Esophagus squamous epithelium (tissue), 5 donors: ENCODE measurements at regions not wholly inside any gene's neighbourhood (a gene's known extent, or its start where the extent isn't known, plus 50 kb on each side); places are given as distances from the start of the nearest gene placed in this dataset.
"Not testable (repeated sequence)": the region's sequence is repeated elsewhere in the genome, so short reads cannot be mapped to it uniquely, and the experiment has no call there.

Experiments used
- DNase-seq: peaks from one replicate; lab custom pipeline; 2025; lab: John Stamatoyannopoulos, UW
- H3K27ac ChIP-seq, 4 donors: fragments of 200-600 bp; sonication (generic); one replicate each; pipeline ENCODE4 v1.5.1; 2016 to 2019; ENCODE audit warnings: mild to moderate bottlenecking in 1 of 4
- H3K27me3 ChIP-seq, 4 donors: fragments of 200-600 bp; sonication (generic); 1 replicate in 3 of 4; 2 replicates in 1 of 4; pipeline versions ENCODE4 v1.5.1 to v1.6.0; 2017 to 2021; ENCODE audit warnings: antibody characterized with exemption in 1 of 4
- H3K36me3 ChIP-seq, 3 donors: fragments of 200-600 bp; sonication (generic); one replicate each; pipeline ENCODE4 v1.5.1; 2016 to 2019
- H3K4me1 ChIP-seq, 3 donors: fragments of 200-600 bp; sonication (generic); one replicate each; pipeline ENCODE4 v1.5.1; 2017 to 2019
- H3K4me3 ChIP-seq, 4 donors: fragments of 200-600 bp; sonication (generic); 1 replicate in 3 of 4; 2 replicates in 1 of 4; pipeline ENCODE4 v1.5.1; 2016 to 2019; ENCODE audit warnings: mild to moderate bottlenecking in 2 of 4, moderate library complexity in 1 of 4
- H3K9me3 ChIP-seq, 3 donors: fragments of 200-600 bp; sonication (generic); one replicate each; pipeline ENCODE4 v1.5.1; 2016 to 2019
- POLR2A ChIP-seq, 4 donors: fragments of 450-650 bp; IDR thresholded peaks; one replicate each; pipeline ENCODE4 v1.6.1; 2017; ENCODE audit warnings: antibody characterized with exemption in 4 of 4, mild to moderate bottlenecking in 4 of 4, moderate library complexity in 3 of 4
- WGBS, 2 donors: methylation state at CpG; one replicate each; pipeline ENCODE4 v1.1.5; 2018; 5-methylcytosine and 5-hydroxymethylcytosine counted together
- intact Hi-C: fragments of 100-400 bp; cut with DNase I; formaldehyde crosslinking; loops from one replicate; pipeline ENCODE4 v1.15.0; 2022
- TF ChIP-seq, protein P1 (sequence below), 6 experiments: fragments of 450-650 bp in 4 of 6; fragments of 200-600 bp in 2 of 6; sonication (generic) in 2 of 6; IDR thresholded peaks; one replicate each; pipeline ENCODE4 v1.5.1; 2016 to 2019; ENCODE audit warnings: antibody characterized with exemption in 6 of 6, mild to moderate bottlenecking in 4 of 6, moderate library complexity in 4 of 6
- donor health status: DM: yes; HTN: yes; CAD: no.

DNA sequence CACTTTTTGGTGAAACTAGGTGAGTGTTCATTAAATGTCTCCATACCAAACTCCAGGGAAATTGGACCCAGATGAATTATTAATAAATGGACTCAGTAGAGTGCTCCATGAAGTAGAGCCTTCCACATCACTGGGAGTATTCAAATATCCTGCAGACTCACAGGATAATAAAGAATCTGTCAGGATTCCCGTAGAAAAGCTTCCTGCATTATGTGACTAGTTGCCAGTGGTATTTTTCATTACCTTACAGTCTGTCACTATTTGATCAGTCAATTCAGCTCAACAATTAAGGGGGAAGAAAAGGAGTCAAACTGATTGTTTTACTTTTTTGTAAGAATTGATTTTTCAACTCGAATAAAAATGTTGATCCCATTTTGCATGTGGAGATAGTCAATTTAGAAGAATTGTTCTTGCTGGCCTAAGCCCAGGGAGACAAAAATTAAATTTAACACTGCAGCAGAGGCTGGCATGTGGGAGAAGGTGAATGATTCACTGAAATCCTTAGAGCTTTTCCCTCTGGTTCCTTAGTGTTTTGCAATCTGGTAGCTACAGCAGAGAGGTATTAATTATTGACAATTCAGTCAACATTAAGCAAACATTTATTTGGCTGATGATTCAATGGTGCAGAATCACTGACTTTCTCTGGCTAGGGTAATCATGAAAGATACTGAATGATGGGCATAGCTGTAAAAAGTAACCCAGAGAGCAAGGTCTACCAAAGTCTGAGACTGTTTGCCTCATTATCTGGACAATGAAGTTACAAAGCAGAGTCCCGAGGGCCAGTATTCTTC, 442.4 kb downstream of the CD83 start:
- Histone ChIP-seq H3K9me3 (no peaks in the 10 kb centered on the region), H3K4me1 (no peaks in the 10 kb centered on the region), H3K36me3 (no peaks in the 10 kb centered on the region), H3K27me3 (no peaks in the 10 kb centered on the region), H3K27ac (no peak overlapping the region), H3K4me3 (no peak overlapping the region)
- TF ChIP-seq, protein P1, sequence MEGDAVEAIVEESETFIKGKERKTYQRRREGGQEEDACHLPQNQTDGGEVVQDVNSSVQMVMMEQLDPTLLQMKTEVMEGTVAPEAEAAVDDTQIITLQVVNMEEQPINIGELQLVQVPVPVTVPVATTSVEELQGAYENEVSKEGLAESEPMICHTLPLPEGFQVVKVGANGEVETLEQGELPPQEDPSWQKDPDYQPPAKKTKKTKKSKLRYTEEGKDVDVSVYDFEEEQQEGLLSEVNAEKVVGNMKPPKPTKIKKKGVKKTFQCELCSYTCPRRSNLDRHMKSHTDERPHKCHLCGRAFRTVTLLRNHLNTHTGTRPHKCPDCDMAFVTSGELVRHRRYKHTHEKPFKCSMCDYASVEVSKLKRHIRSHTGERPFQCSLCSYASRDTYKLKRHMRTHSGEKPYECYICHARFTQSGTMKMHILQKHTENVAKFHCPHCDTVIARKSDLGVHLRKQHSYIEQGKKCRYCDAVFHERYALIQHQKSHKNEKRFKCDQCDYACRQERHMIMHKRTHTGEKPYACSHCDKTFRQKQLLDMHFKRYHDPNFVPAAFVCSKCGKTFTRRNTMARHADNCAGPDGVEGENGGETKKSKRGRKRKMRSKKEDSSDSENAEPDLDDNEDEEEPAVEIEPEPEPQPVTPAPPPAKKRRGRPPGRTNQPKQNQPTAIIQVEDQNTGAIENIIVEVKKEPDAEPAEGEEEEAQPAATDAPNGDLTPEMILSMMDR (IDR thresholded peaks at IDR 0.05) = no peak
- TF ChIP-seq POLR2A (IDR thresholded peaks at IDR 0.05) = no peak
- DNase-seq = no peak
- 78 to 81% methylated on average over 3 of the region's 3 CpGs for WGBS, 2 donors
- intact Hi-C loops = no loop called here

DNA sequence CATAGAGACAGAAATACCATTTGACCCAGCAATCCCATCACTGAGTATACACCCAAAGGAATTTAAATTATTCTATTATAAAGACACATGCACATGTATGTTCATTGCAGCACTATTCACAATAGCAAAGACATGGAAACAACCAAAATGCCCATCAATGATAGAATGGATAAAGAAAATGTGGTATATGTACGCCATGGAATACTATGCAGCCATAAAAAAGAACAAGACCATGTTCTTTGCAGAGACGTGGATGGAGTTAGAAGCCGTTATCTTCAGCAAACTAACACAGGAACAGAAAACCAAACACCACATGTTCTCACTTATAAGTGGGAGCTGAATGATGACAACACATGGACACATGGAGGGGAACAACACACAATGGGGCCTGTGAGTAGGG, 444.0 kb downstream of the CD83 start:
- H3K4me1 ChIP-seq, DNase-seq, H3K27me3 ChIP-seq, H3K27ac ChIP-seq, H3K9me3 ChIP-seq, H3K4me3 ChIP-seq, intact Hi-C loops, H3K36me3 ChIP-seq: not testable (repeated sequence)
- 90% methylated on average over 3 of the region's 3 CpGs for WGBS, 2 donors

DNA sequence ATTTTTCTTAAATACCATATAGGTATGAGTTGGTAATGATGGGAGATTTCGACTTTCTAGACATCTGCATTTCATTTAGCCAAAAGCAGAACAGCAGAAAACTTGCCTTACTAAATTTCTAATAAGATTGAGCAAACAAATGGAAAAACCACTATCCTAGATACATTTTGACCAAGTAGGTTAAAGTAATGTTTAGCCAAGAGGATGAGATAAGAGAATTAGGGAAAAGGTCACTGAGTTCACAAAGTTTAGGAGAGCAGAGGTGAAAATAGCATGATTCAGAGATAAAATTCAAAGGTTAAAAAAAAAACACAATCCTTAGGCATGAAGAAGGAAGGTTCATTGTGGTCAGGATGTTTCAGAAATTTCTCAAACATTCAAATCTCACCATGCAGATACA, 450.3 kb downstream of the CD83 start:
- Histone ChIP-seq H3K27ac (no peak overlapping the region), H3K4me1 (no peaks in the 10 kb centered on the region), H3K36me3 (no peaks in the 10 kb centered on the region), H3K4me3 (no peak overlapping the region), H3K27me3 (no peaks in the 10 kb centered on the region), H3K9me3 (no peaks in the 10 kb centered on the region)
- WGBS, 2 donors = 80 to 90% methylated on average over 1 of the region's 1 CpG
- no peak for DNase-seq
- intact Hi-C loops = no loop called here
- no peak for TF ChIP-seq POLR2A (IDR thresholded peaks at IDR 0.05)
- TF ChIP-seq, protein P1 (IDR thresholded peaks at IDR 0.05) = no peak

DNA sequence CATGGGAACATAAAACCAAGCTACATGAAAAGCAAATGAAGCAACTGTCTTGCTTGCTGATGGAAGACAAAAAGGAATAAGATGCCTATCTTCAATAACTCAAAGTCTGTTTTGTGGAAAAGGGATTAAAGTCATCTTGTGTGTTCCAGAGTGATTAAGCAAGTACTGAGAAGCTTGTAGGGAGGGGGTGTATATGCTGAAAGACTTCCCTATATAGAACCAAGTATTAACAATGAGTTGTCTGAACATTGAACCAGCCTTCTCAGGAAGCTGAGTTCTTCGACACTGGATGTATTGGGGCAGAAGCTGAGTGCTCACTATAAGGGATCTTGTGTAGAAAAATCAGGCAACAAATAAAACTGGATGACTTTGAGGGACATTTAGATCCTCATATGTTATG, 451.8 kb downstream of the CD83 start:
- WGBS, 2 donors = 76 to 79% methylated on average over 1 of the region's 1 CpG
- no peaks in the 10 kb centered on the region for H3K4me1 ChIP-seq
- no peak for DNase-seq
- intact Hi-C loops = no loop called here
- no peak for TF ChIP-seq POLR2A (IDR thresholded peaks at IDR 0.05)
- TF ChIP-seq, protein P1 (IDR thresholded peaks at IDR 0.05) = no peak
- no peak overlapping the region for H3K27ac ChIP-seq
- no peaks in the 10 kb centered on the region for H3K9me3 ChIP-seq
- no peaks in the 10 kb centered on the region for H3K36me3 ChIP-seq
- no peaks in the 10 kb centered on the region for H3K27me3 ChIP-seq
- no peak overlapping the region for H3K4me3 ChIP-seq

DNA sequence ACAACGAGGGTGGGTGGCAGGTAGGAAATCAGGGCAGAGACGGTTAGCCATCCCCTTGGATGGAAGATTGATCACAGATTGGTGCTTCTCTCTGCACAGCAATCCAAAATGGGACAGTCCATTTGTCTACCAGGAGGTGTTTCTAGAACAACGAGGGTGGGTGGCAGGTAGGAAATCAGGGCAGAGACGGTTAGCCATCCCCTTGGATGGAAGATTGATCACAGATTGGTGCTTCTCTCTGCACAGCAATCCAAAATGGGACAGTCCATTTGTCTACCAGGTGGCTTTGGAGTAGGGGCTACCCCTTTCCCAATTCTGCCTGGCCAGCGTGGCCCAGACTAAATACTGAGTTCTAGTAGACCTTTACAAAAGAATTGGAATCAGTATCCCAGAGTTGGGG, 452.3 kb downstream of the CD83 start:
- H3K27ac ChIP-seq, intact Hi-C loops, H3K27me3 ChIP-seq, H3K4me3 ChIP-seq, H3K36me3 ChIP-seq, DNase-seq, H3K4me1 ChIP-seq, H3K9me3 ChIP-seq: not testable (repeated sequence)
- 83 to 88% methylated on average over 4 to 5 of the region's 5 CpGs for WGBS, 2 donors

DNA sequence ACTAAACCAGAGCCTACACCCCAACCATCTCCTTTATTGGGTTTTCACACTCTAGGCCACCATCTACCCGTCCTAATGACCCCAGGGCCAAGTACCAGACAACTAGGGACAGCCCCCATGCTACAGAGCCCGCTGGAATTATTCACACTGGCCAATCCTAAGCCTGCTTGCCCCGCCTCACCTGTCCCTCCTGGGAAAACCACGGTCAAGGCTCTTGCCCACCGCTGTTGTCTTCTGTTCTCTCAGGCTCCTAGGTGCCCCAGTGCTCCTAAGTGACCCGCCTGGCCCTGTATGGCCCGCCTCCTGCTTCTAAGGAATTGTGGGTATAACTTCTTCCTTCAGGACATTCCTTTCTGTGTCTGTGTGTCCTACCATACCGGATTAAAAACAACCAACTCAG, 453.4 kb downstream of the CD83 start:
- WGBS, 2 donors = 88% methylated on average over 7 of the region's 8 CpGs
- Histone ChIP-seq H3K4me1 (no peaks in the 10 kb centered on the region), H3K36me3 (no peaks in the 10 kb centered on the region), H3K4me3 (no peak overlapping the region), H3K27ac (no peak overlapping the region), H3K27me3 (no peaks in the 10 kb centered on the region), H3K9me3 (no peaks in the 10 kb centered on the region)
- DNase-seq = no peak
- TF ChIP-seq, protein P1 (IDR thresholded peaks at IDR 0.05) = no peak
- intact Hi-C loops = no loop called here
